ENCODE measurements at regions not wholly inside any gene's neighbourhood (a gene's known extent, or its start where the extent isn't known, plus 50 kb on each side); places are given as distances from the start of the nearest gene placed in this dataset.
"Not testable (repeated sequence)": the region's sequence is repeated elsewhere in the genome, so short reads cannot be mapped to it uniquely, and the experiment has no call there.

GRCh38 chr6:154933181-154933827 is 61.8 kb upstream of the TIAM2 start:
- ChIA-PET POLR2A (ENCODE audit: low non-redundant PET) (no interaction called here), CTCF (interaction anchor here (1.0 kb wide), 1 partner anchor 328 kb away, joined by 4 read pairs; no protein-coding TSS in a partner anchor)

GRCh38 chr6:154937306-154938220 is 57.6 kb upstream of the TIAM2 start:
- DNase-seq (ENCODE audit: low spot score) = no peak
- ChIA-PET CTCF (interaction anchor here (0.6 kb wide), 1 partner anchor 89 kb away, joined by 8 read pairs; no protein-coding TSS in a partner anchor), POLR2A (ENCODE audit: low non-redundant PET) (no interaction called here)
- TF ChIP-seq CTCF (conservative IDR thresholded peaks at IDR 0.05; ENCODE audit: low read depth) = no peak
- no peak overlapping the region for H3K27ac ChIP-seq

More at GRCh38 chr6:154933181-154933827, 61.8 kb upstream of the TIAM2 start:
- no peak for TF ChIP-seq CTCF (conservative IDR thresholded peaks at IDR 0.05; ENCODE audit: low read depth)
- no peak for DNase-seq (ENCODE audit: low spot score)
- no peak overlapping the region for H3K27ac ChIP-seq

GRCh38 chr6:154938221-154938580 is 56.9 kb upstream of the TIAM2 start:
- DNase-seq (ENCODE audit: low spot score) = no peak
- POLR2A ChIA-PET (ENCODE audit: low non-redundant PET) = no interaction called here
- CTCF ChIA-PET = interaction anchor here (0.6 kb wide), 1 partner anchor 90 kb away, joined by 8 read pairs; no protein-coding TSS in a partner anchor
- H3K27ac ChIP-seq = no peak overlapping the region
- no peak for TF ChIP-seq CTCF (conservative IDR thresholded peaks at IDR 0.05; ENCODE audit: low read depth)

GRCh38 chr6:154938727-154939285 is 56.3 kb upstream of the TIAM2 start:
- POLR2A ChIA-PET (ENCODE audit: low non-redundant PET); H3K27ac ChIP-seq; DNase-seq (ENCODE audit: low spot score): not testable (repeated sequence)
- CTCF ChIA-PET = interaction anchor here (0.6 kb wide), 1 partner anchor 90 kb away, joined by 8 read pairs; no protein-coding TSS in a partner anchor

GRCh38 chr6:154942770-154943169 is 52.3 kb upstream of the TIAM2 start:
- DNase-seq (ENCODE audit: low spot score) = no peak
- no peak for TF ChIP-seq CTCF (conservative IDR thresholded peaks at IDR 0.05; ENCODE audit: low read depth)
- POLR2A ChIA-PET (ENCODE audit: low non-redundant PET) = no interaction called here
- H3K27ac ChIP-seq = no peak overlapping the region
- CTCF ChIA-PET = interaction anchor here (0.6 to 0.7 kb wide), 2 partner anchors 177 to 294 kb away, joined by 3 read pairs; no protein-coding TSS in a partner anchor

- POLR2A ChIA-PET (ENCODE audit: low non-redundant PET) = no interaction called here
- no peak overlapping the region for H3K27ac ChIP-seq
- CTCF ChIA-PET = no interaction called here
- no peak for DNase-seq (ENCODE audit: low spot score)
- no peak for TF ChIP-seq CTCF (conservative IDR thresholded peaks at IDR 0.05; ENCODE audit: low read depth)
These were observed 49.7 kb upstream of the TIAM2 start for GRCh38 chr6:154945271-154945890.

Data from RWPE1 (cell line).